Transverse colon (tissue), 4 donors: ENCODE measurements at regions not wholly inside any gene's neighbourhood (a gene's known extent, or its start where the extent isn't known, plus 50 kb on each side); places are given as distances from the start of the nearest gene placed in this dataset.

ENCODE experiments used
- CTCF ChIP-seq, 5 experiments: fragments of 200-600 bp in 3 of 5; fragments of 450-650 bp in 2 of 5; sonication (generic) in 3 of 5; IDR thresholded peaks; 1 replicate in 2 of 5; 2 replicates in 3 of 5; pipeline ENCODE4 v1.5.1; 2016 to 2017; ENCODE audit warnings: antibody characterized with exemption in 5 of 5, inconsistent platforms in 3 of 5, mild to moderate bottlenecking in 2 of 5, moderate library complexity in 1 of 5
- EP300 ChIP-seq: sonication (generic); formaldehyde crosslinking; IDR thresholded peaks from one replicate; pipeline ENCODE4 v1.6.1; 2017; ENCODE audit warnings: antibody characterized with exemption, low read depth
- POLR2A ChIP-seq: fragments of 450-650 bp; IDR thresholded peaks from one replicate; pipeline ENCODE4 v1.6.1; 2016; ENCODE audit warnings: antibody characterized with exemption, mild to moderate bottlenecking, moderate library complexity
- POLR2AphosphoS5 ChIP-seq, 3 donors: sonication (generic); formaldehyde crosslinking; IDR thresholded peaks; one replicate each; pipeline ENCODE4 v1.6.1; 2016; ENCODE audit warnings: antibody characterized with exemption in 3 of 3

GRCh38 chr5:4511996-4512656, 628.0 kb upstream of the ADAMTS16 start:
- no peak for TF ChIP-seq POLR2AphosphoS5 (IDR thresholded peaks at IDR 0.05)
- TF ChIP-seq EP300, result no peak
- no peak for TF ChIP-seq POLR2A
- peak in 1 of 5 experiments; percentile 17 for TF ChIP-seq CTCF (IDR thresholded peaks at IDR 0.05)
